ENCODE measurements at regions not wholly inside any gene's neighbourhood (a gene's known extent, or its start where the extent isn't known, plus 50 kb on each side); places are given as distances from the start of the nearest gene placed in this dataset.

DNA sequence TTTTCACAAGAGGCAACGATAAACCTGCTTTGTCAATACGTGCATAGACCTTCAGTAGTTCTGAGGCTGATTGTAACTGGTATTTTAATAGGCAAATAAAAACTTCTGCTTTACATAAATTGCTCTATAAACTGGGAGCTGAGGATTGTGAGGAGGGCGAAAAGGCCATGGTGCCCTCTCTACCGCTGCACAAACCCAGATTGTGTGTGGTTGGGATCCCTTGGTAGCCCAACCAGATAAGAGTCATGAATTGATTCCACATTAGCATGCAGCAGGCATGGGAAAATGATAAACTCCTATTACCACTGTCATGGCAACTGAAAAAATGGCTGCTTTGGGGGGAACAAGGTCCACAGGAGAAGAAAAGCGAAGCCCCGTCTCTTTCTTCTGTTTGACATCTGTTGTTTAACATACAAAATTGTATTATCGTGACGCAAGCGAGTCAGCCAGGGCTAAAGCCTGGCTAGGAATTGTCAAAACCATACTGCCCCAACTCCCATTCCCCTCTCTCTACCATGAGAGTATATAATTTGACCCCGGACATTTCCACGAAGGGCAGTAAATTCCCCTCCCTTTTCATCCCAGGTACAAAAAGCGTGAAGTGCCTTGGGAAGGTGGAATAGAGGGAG lies 157.8 kb upstream of the SALL4 start:
- TF ChIP-seq, protein P1, sequence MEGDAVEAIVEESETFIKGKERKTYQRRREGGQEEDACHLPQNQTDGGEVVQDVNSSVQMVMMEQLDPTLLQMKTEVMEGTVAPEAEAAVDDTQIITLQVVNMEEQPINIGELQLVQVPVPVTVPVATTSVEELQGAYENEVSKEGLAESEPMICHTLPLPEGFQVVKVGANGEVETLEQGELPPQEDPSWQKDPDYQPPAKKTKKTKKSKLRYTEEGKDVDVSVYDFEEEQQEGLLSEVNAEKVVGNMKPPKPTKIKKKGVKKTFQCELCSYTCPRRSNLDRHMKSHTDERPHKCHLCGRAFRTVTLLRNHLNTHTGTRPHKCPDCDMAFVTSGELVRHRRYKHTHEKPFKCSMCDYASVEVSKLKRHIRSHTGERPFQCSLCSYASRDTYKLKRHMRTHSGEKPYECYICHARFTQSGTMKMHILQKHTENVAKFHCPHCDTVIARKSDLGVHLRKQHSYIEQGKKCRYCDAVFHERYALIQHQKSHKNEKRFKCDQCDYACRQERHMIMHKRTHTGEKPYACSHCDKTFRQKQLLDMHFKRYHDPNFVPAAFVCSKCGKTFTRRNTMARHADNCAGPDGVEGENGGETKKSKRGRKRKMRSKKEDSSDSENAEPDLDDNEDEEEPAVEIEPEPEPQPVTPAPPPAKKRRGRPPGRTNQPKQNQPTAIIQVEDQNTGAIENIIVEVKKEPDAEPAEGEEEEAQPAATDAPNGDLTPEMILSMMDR (conservative IDR thresholded peaks at IDR 0.05; ENCODE audit: low read depth, low read length), result no peak
- DNase-seq (ENCODE audit: low read depth), result no peak
- no peak overlapping the region for H3K4me3 ChIP-seq (ENCODE audit: low read length)

- no peak overlapping the region for H3K4me3 ChIP-seq (ENCODE audit: low read length)
- DNase-seq (ENCODE audit: low read depth), result no peak
Observed at GRCh38 chr20:51959066-51959542, 156.8 kb upstream of the SALL4 start.

DNA sequence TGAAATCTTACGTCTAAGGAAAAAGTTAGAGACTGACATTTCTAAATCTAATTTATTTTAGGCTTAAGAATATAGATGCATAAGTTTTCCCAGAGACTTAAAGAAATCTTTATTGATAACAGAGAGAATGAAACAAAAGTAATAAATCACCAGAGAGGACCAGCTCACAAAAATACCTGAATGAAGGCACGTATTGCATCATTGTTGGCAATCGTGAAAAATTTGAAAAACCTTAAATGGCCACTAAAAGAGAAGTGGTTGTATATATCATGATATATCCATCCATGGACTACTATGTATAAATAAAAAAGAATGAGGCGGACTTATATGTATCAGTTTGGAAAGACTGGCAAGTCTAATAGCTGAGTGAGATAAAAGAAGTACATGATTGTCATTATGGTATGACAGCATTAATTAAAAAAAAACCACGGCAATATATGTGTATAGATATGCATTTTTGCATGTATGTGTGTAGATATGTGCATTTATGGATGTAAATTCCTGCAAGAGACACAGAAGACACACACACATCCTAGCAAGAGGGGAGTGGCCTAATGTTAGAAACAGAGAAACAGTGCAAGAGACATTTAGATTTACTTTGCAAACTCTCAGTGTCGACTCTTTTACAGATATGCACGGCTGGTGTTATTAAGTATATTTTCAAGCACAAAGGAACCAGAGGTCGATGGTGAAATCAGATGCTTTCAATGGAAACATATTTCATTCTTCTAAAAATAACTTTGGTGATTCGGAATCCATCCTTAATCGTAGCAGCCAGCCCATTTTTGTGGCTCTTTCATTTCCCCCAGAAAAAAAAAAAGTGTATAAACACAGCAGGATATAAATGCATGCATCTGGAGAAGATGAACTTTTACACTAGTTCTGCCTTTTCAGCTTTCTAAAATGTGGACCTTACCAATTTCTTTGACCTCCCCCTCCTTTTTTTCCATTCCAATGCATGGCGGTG lies 156.1 kb upstream of the SALL4 start:
- DNase-seq (ENCODE audit: low read depth), result no peak
- no peak overlapping the region for H3K4me3 ChIP-seq (ENCODE audit: low read length)
- TF ChIP-seq, protein P1 (conservative IDR thresholded peaks at IDR 0.05; ENCODE audit: low read depth, low read length), result no peak

More at GRCh38 chr20:51959066-51959542, 156.8 kb upstream of the SALL4 start:
- TF ChIP-seq, protein P1 (conservative IDR thresholded peaks at IDR 0.05; ENCODE audit: low read depth, low read length), result no peak

DNA sequence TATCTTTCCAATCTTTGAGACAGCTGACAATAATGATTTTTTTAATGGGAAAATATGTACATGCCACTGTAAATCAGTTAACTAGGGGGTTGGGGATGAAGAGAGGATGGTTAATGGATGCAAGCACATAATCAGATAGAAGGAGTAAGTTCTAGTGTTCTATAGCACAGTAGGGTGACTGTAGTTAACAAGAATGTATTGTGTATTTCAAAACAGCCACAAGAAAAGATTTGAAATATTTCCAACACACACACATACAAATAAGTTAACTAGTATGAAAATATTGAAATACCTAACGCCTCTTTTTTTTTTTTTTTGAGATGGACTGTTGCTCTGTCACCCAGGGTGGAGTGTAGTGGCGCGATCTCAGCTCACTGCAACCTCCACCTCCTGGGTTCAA lies 153.4 kb upstream of the SALL4 start:
- no peak overlapping the region for H3K4me3 ChIP-seq (ENCODE audit: low read length)
- TF ChIP-seq, protein P1 (conservative IDR thresholded peaks at IDR 0.05; ENCODE audit: low read depth, low read length), result no peak
- DNase-seq (ENCODE audit: low read depth), result no peak

DNA sequence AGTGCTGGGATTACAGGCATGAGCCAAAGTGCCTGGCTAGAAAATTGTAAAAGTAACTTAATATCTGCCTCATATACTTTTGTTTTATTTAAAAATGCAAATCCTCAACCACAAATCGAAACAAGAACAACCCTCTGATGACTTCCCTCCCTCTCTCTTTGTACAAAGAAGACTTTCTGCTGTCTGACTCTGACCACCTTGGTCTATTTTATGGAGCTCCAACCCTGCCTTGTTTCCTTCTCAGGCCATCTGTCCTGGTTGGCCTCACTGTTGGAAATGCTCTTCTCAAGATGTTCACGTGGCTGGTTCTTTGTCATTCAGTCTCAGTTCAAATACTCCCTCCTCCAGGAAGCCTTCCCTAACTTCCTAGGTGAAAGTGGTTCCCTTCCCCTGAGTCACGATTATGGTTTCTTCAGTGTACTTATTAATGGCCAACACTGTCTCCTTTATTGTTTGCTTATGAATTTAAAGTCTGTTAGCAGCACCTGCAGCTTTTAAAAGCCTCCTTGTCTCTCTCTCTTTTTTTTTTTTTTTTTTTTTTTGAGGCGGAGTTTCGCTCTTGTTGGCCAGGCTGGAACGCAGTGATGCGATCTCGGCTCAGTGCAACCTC lies 151.5 kb upstream of the SALL4 start:
- DNase-seq (ENCODE audit: low read depth), result no peak
- TF ChIP-seq, protein P1 (conservative IDR thresholded peaks at IDR 0.05; ENCODE audit: low read depth, low read length), result no peak
- no peak overlapping the region for H3K4me3 ChIP-seq (ENCODE audit: low read length)

GRCh38 chr20:51950926-51951325 lies 148.6 kb upstream of the SALL4 start:
- H3K4me3 ChIP-seq (ENCODE audit: low read length), result no peak overlapping the region
- DNase-seq (ENCODE audit: low read depth), result no peak

More at GRCh38 chr20:51950926-51951325, 148.6 kb upstream of the SALL4 start:
- TF ChIP-seq, protein P1 (conservative IDR thresholded peaks at IDR 0.05; ENCODE audit: low read depth, low read length), result no peak

Measured in retinal pigment epithelial cell (primary cell).